ENCODE measurements at regions not wholly inside any gene's neighbourhood (a gene's known extent, or its start where the extent isn't known, plus 50 kb on each side); places are given as distances from the start of the nearest gene placed in this dataset.
"Not testable (repeated sequence)": the region's sequence is repeated elsewhere in the genome, so short reads cannot be mapped to it uniquely, and the experiment has no call there.

DNA sequence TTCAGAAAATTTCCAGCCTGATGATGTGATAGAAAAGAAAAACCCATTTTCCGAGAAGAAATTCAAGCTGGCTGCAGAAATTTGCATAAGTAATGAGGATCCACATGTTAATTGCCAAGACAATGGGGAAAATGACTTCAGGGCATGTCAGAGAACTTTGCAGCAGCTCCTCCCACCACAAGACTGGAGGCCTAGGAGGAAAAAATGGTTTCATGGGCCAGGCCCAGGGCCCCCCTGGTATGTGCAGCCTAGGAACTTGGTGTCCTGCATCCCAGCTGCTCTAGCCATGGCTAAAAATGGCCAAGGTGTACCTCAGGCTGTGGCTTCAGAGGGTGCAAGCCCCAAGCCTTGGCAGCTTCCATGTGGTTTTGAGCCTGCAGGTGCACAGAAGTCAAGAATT is 152.0 kb upstream of the EPHA4 start:
- not testable (repeated sequence) for TF ChIP-seq CTCF (IDR thresholded peaks at IDR 0.05); POLR2A (IDR thresholded peaks at IDR 0.05); POLR2AphosphoS5 (IDR thresholded peaks at IDR 0.05; ENCODE audit: insufficient read depth in 1 of 2, low read depth in 1 of 2)

Data from vagina (tissue), 2 donors.